GM10266 (cell line): ENCODE measurements at regions not wholly inside any gene's neighbourhood (a gene's known extent, or its start where the extent isn't known, plus 50 kb on each side); places are given as distances from the start of the nearest gene placed in this dataset.

Source experiments
- DNase-seq: peaks from one replicate; pipeline ENCODE4 v3.0.0; 2012; ENCODE audit errors: extremely low spot score
- TF ChIP-seq, protein P1 (sequence below): IDR thresholded peaks from 2 replicates; pipeline ENCODE4 v1.5.1; 2012; ENCODE audit warnings: mild to moderate bottlenecking, low read depth; ENCODE audit not compliant: control insufficient read depth, insufficient read depth; ENCODE audit errors: missing control alignments

- DNase-seq: no peak
- TF ChIP-seq, protein P1, sequence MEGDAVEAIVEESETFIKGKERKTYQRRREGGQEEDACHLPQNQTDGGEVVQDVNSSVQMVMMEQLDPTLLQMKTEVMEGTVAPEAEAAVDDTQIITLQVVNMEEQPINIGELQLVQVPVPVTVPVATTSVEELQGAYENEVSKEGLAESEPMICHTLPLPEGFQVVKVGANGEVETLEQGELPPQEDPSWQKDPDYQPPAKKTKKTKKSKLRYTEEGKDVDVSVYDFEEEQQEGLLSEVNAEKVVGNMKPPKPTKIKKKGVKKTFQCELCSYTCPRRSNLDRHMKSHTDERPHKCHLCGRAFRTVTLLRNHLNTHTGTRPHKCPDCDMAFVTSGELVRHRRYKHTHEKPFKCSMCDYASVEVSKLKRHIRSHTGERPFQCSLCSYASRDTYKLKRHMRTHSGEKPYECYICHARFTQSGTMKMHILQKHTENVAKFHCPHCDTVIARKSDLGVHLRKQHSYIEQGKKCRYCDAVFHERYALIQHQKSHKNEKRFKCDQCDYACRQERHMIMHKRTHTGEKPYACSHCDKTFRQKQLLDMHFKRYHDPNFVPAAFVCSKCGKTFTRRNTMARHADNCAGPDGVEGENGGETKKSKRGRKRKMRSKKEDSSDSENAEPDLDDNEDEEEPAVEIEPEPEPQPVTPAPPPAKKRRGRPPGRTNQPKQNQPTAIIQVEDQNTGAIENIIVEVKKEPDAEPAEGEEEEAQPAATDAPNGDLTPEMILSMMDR: no peak
These were observed 774.9 kb upstream of the ALCAM start for GRCh38 chr3:104591776-104592175.

GRCh38 chr3:104594491-104594890, 772.2 kb upstream of the ALCAM start:
- DNase-seq: no peak
- TF ChIP-seq, protein P1: no peak

DNA sequence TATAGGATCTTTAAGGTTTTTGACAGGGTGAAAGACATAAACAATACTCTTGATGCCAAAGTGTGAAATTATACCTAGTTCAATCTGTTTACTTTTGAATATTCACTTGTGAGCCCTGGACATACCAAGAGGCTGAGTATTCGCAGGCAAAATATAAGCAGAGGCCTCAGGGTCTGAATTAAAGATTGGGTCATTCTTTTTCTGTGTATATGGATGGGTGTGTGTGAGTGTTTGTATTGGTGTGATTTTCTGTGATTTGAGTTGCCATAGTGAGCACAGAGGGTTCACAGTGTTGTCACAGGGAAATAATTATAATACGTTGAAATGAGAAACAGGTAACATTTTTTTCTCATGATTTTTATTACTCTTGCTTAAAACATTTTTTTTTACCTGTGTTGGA, 770.7 kb upstream of the ALCAM start:
- DNase-seq: no peak
- TF ChIP-seq, protein P1: no peak

DNA sequence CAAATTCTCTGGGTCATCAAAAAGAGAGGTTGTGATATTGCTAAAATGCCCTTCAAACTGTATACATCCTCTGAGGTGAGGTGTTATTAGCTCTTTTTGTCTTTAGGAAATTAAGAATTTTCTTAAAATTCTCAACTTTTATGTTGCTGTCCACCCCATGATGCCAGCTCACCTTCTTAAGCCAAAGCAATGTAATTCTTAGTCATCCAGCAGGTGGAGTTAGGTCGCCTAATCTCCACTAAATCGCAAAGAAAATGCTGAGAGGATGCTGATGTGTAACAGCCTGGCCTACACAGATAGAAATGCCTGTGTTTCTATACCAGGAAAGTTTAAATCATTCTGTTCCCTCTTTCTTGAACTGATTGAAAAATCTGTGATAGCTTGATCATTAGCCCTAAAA, 770.2 kb upstream of the ALCAM start:
- TF ChIP-seq, protein P1: peak; percentile 56
- peak; percentile 13 for DNase-seq

- DNase-seq: no peak
- TF ChIP-seq, protein P1: no peak
These were observed 767.7 kb upstream of the ALCAM start for GRCh38 chr3:104598848-104599511.

GRCh38 chr3:104604326-104605010, 762.2 kb upstream of the ALCAM start:
- TF ChIP-seq, protein P1: no peak
- DNase-seq: no peak

DNA sequence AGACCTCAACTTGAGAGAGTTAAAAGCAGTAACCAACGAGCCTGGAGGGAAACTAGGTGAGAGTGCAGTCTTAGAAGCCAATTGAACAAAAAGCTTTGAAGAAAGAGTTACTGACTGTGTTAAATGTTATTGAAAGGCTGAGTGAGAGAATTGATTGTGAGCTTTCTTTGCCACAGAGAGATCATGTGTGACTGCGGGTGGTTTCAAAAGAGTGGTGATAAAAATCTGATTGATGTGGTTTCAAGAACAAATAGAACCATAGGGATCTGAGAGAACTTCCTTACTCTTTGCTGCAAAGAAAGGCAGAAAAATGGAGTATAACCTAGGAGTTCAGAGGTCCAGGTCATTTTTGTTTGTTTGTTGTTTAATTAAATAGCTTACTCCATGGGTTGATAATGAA, 759.9 kb upstream of the ALCAM start:
- TF ChIP-seq, protein P1: no peak
- no peak for DNase-seq
